CD4-positive, alpha-beta T cell treated with Interleukin-21 for 1 hour (primary cell): ENCODE measurements at regions not wholly inside any gene's neighbourhood (a gene's known extent, or its start where the extent isn't known, plus 50 kb on each side); places are given as distances from the start of the nearest gene placed in this dataset.
A peak's percentile ranks its signal among the peaks of the same experiment; 100 is the strongest.
"Not testable (repeated sequence)": the region's sequence is repeated elsewhere in the genome, so short reads cannot be mapped to it uniquely, and the experiment has no call there.

ENCODE experiments used
- DNase-seq: peaks from one replicate; pipeline ENCODE4 v3.0.0-alpha.2; 2020

DNA sequence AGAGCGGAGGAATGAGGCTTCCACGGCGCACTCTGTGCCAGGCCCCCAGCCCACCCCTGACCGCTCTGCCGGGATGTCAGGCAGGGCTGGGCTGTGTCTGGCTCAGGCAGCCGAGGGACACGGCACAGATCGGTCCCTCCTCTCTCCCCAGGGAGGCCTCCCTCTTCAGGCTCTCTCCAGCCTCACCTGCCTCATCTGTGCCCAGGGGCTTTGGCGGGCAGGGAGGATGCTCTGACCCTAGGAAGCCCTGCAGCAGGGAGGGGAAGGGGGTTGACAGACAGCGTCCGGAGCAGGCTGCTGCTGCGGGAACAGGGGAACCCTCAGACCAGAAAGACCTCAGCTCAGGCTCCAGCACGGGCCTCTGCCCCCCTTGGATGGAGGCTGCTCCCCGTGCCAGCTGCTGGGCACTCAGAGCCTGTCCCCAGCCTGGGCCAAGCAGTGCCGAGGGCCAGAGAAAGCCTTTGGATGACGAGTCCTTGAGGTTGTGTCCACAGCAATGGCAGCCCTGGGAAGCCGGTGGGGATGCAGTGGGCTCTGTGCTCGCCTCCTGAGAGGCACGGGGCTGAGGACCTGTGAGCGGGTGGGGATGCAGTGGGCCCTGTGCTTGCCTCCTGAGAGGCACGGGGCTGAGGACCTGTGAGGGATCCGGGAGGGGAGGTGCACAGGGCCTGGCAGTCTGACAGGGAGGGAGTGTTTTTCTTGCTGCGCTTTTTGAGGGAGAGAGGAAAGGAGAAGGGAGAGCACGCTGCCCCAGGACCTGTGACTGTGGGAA, 66.9 kb downstream of the FOXL3 start:
- no peak for DNase-seq

DNA sequence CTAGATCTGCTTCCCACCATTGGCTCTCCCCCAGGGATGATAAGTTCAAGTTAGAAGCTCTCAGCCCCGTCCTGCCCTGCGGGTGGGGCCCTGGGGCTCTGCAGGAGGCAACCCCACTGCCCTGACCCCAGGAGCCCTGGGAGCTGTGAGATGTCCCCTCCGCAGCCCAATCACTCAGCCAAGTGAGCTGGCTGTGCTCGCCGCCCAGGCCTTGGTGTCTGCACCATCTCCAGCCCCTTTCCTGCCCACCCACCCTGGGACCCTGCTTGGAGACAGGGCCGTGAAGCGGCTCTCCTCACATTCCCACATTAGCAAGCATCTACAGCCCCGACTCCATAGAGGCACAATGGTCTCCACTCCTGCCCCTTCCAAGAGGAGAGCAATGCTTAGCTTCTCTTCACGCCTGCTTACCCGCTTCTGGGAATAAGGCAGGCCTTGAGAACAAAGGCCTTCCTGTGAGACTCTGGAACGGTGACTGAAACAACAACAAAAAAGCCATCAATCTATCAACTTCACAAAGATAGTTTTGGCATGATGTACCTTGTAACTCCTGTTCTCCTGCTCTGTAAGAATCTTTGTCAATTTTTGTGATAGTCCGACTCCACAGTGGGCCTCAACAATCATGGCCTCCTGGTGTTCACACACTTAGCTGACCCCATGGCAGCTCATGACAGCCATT, 67.7 kb downstream of the FOXL3 start:
- no peak for DNase-seq

DNA sequence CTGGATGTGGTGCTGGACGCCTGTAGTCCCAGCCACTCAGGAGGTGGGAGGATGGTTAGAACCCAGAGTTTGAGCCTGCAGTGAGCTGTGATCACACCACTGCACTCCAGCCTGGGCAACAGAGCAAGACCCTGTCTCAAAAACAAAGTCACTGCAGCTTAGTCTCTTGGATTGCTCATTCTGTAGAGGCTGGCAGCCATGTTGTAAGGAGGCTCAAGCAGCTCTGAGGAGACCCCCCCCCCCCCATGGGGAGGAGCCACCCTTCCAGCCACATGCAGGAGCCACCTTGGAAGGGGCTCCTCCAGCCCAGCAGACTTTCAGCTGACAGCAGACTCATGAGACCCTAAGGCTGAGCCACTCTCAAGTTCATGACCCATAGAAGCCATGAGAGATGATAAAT, 68.4 kb downstream of the FOXL3 start:
- DNase-seq: no peak

DNA sequence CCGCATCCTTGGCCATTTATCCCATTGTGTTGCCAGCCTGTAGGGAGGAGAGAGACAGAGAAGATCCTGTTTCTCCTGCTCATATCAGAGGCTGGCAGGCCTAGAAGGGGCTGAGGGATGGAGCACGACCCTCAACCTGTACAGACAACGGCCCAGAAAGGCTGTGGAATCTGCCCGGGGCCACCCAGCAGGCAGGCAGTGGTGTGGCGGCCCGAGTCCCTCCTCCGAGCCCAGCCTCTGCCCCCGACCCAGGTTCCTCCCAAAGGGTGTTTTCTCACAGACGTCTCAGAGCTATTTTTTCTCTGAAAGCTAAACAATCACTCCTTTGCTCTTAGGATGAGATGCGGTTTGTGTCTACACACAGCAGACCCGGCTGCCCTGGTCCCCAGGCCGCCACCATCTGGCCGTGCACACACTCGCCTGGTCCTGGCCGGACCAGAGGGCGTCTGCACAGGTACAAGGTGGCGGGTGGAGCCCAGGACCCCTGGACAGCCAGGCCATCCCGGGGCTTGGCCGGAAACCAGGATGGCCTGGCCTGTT, 69.3 kb downstream of the FOXL3 start:
- DNase-seq: no peak

DNA sequence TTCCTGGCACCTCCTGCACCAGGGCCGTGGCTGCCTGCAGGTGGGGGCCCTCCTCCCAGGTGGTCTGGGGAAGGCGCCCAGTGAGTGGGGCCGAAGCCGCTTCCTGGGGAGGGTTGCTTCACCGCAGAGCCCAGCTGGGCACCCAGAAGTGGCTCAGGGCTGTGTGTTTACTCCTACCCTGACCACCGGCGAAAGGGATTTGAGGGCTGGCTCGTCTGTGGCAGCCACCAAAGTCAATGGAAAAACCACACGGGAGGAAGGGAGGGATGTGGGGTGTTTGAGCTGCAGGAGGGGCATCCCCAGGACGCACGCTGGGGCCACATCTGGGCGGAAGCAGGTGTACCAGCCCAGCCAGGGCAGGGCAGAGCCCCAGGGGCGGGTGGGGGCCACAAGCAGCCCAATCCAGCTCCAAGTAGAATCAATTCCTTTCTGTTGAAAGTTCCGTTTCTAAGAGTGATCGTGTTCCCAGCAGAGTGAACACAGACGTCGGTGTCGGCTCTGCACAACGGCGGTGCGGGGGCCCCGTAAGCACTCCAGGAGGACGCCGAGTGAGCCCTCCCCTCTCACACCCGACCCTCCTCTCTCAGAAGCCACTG, 69.9 kb downstream of the FOXL3 start:
- DNase-seq: no peak

DNA sequence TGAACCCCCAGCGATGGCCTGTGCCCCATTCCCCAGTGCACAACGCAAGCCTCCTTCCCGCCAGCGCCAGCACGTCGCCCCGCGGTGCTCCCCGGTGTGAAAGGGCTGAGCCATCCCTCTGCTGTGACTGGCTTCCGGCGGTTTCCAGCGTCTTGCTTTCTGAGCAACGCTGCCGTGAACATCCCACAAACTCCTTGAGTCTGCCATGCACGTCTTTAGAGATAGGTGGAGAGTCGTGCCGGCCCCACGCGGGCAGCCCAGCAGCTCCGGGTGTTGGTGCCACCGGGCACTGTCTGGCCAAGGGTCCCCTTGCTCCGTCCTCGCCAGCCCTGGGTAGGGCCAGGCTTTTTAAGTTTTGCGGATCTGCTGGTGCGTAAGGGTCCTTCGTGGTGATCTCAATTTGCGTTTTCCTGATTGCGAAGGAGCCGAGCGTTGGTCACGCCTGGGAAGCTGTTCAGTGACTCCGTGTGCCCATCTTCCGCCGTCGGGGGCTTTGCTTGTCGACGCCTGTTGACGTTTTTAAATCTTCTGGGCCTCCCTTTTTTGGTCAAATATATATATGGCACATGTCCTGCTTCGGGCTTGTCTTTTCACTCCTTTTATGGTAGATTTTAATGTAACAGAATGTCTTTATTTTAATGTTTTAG, 70.6 kb downstream of the FOXL3 start:
- DNase-seq: no peak

DNA sequence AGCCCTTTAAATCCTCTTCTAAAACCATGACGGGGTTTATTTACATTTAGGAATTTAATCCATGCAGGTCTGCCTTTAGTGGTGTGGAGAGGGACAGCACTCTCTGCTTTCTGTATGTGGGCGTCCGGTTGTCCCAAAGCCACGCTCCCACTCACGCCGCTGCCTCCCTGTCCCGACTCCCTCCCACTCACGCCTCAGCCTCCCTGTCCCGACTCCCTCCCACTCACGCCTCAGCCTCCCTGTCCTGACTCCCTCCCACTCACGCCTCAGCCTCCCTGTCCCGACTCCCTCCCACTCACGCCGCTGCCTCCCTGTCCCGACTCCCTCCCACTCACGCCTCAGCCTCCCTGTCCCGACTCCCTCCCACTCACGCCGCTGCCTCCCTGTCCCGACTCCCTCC, 71.2 kb downstream of the FOXL3 start:
- DNase-seq: not testable (repeated sequence)

DNA sequence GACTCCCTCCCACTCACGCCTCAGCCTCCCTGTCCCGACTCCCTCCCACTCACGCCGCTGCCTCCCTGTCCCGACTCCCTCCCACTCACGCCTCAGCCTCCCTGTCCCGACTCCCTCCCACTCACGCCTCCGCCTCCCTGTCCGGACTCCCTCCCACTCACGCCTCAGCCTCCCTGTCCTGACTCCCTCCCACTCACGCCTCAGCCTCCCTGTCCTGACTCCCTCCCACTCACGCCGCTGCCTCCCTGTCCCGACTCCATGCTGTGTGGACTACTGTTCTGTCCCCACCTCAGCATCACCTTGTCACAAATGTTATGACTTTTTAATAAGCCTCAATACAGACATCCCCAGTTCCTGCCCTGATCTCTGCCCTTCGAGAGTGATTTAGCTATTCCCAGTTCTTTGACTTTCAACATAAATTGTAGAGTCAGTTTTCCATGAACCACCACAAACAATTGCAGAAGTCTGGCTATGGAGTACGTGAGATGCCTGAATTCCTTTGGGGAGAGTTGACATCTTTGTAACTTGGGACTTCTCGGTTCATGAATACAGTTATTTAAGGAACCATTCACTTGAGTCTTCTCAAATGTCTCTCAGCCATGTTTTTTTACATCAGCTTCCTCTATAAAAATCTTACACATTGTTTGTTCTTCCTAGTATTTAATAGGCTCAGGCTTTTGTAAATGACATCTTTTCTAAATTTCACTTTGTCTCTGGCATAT, 71.9 kb downstream of the FOXL3 start:
- DNase-seq: no peak

DNA sequence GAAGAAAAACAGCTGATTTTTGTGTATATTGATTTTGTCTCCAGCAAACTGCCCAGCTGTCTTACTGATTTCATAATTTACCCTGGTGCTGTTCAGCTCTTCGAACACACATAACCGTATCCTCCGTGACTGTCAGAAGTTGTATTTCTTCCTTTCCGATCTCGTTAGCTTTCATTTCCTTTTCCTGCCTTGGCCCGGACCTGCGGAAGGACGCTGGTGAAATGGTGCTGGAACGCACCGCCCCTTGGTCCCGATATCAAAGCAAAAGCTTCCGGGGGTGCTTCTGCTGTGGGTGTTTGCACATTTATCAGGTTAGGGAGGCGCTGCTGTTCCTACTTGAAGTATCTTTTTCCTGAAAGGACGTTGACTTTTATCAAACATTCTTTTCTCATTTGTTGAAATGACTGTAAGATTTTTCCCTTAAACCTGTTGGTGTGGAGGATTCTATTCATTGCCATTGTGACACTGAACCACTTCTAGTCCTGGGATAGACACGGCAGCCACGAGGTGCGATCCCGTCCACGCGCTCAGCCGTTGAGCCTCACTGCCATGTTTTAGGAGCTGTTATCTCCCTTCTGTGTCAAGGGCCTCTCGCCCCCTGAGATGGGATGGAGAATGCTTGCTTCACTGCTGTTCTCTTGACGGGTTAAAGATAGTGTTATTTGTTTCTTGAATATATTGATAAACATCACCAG, 72.6 kb downstream of the FOXL3 start:
- peak; percentile 61 for DNase-seq

DNA sequence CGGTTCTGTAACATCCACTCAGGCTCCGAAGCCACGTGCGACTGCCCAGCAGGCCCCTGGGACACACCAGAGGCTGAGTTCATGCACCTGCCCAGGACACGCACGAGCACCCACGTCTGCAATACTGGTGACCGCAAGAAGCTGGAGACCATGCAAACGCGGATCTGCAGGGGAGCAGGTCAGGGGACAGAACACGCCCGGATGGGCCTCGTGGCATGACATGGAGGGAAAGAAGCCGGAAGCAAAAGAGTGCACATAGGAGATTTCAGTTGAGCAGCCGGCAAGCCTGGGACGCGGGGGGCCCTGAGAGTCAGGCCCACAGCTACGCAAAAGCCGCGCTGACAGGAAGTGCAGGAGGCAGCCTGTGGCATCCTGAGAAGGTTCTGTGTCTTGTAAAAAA, 73.7 kb downstream of the FOXL3 start:
- peak; percentile 42 for DNase-seq

DNA sequence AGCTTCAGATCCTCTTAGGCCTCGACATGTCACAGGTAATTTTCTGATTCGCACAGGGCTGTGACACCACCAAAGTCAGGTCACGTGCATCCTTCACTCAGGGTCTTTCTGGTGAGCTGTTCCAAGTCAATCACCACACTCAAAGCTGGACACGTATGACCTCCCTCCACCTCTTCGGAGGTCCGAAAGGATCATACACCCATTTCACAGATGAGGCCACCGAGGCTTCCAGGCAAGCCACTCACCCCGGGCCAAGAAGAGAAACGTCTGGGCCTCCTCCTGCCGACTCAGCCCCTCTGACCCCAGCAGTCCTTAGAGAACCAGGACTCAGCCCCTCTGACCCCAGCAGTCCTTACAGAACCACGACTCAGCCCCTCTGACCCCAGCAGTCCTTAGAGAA, 74.6 kb downstream of the FOXL3 start:
- DNase-seq: no peak

DNA sequence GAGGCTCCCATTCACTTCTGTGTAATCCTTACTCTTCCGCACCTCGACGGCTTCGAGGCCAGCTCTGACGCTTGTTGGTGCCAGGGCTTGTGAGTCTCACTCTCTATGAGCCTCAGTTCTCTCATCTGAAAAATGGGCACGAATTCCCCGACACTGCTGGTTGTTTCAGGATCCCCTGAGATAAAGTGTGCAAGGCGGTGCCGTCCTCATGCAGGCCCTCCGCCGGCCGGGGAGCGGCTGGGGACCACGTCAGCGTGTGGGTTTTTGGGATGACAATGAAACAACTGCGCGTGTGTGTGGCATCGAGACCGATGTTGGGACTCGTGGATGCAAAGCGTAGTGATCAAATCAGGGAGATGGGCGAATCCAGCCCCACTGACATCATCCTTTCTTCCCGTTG, 75.6 kb downstream of the FOXL3 start:
- DNase-seq: no peak

DNA sequence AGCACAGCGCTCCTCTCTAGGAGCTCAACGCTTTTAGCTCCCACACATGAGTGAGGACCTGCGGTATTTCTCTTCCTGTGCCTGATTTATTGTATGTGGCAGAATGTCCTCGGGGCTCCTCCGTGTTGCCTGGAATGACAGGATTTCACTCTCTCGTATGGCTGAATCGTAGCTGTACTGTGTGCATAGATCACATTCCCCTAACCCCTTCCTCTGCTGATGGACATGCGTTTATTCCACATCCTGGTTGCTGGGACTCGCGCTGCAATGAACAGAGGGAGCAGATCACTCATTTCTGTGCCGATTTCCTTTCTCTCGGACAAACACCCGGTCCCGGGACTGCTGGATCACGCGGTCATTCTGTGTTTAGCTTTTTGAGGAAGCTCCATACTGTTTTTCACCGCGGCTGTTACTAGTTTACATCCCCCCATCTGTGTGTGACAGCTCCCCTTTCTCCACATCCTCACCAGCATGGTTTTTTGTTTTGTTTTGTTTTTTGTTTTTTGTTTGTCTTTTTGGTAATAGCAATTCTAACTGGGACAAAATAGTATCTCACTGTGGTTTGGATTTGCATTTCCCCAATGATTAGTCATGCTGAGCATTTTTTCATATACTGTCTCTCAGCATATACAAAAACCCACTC, 76.3 kb downstream of the FOXL3 start:
- DNase-seq: no peak

DNA sequence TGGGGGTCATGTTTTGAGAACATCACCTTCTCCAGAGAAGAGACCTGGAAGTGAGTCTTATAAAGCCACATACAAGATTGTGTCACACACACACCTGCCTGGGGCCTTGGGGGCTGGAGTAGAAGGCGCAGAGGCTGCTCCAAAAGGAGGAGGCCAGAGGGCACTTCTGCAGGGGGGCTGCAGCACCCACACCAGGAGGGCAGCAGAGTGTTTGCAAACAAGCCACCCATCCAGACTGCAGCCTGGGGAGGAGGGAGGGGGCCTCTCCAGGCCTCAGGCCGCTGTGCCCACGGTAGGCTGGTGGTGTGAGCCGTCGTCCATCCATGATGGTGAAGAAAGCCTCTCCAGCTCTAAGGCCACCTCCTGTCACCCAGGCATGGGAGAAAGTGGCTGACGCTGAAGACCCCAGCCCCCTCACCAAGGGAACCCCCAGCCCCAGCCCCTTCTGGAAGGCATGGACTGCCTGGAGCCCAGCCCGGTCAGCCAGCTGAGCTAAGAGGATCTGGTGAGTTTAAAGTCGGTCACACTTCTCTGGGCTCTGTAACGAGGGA, 77.5 kb downstream of the FOXL3 start:
- DNase-seq: no peak

DNA sequence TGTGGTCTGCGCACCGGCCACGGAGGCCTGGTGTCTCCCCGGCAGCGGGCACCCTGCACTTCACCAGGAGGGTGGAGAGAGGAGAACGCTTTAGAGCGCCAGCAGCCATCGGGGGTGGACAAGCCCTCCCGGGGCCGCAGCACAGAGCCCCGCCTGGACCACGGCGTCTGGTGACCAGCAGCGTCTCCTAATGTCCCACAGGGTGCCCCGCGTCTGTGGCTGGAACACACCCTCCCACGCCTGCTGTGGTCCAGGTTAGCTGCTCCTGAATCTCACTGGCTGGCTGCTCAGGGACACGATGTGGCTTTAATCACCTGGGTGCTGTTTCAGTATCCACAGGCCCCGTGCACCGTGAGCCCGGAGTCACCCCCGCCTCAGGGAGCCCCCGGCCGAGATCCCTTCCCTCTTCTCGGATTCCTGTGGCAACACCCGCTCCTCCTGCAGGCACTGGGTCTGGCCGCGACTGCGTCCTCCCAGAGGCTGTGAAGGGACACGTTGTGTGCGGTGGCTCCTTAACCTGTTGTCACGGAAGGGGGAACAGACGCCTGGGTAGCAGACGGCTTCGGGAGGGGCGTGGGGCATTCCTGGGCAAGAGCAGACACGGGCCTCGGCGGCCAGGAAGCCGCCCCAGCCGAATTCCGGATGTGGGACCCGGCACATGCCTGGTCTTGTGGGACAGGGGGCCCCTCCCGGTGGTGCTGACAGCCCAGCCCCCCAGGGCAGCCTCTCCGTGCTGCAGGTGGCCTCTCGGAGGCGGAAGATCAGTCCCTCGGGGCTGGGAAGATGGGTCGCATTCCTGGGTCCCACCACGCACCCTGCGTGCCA, 78.9 kb downstream of the FOXL3 start:
- no peak for DNase-seq

DNA sequence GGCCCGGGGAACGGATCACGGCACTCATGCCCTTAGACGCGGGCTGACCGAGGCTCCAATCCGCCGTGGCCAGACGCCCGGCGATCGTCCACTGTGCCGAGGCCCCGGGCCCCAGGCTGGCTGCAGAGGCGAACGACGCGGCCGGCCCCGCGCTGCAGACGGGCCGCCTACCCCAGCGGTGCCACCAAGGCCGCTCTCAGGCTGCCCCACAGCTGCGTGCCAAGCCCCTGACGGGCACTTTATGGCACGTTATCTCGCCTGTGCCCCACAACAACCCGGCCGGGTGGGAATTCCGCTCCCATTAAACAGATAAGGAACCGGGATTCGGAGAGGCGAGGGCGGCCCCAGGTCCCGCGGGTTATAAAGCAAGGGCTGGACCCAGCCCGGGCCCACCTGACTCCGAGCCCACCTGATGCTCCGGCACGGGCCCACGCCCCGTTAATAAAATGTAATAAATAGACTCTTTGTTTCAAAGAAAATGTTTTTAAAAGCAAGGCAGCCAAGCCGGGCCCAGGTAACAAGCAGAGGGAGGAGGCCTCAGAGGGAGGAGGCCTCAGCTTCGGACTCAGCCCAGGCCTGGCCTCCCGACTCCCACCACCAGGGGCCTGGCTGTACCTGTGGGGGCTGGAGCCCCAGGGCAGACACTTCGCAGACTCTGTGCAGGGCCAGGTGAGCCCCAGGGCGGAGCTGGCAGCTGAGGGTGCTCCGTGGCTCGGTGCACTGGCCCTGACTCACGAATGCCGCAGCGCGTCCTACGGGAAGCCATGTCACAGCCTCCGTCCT, 79.7 kb downstream of the FOXL3 start:
- no peak for DNase-seq

DNA sequence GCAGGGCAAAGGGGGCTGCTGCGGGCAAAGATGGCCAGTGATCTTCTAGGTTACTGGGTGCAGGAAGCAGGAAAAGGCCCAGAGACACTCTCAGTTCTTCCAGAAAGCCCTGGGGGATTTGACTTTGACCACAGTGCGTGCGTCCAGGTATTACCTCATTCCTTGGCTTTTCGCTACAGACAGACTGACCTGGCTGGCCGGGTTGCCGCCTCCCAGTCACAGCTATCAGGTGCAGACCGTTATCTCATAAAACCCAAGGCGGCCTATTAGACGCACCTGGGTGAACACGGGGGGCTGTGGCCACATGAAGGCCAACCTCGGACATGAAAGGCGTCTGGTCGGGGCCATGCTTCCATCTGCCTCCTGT, 80.3 kb downstream of the FOXL3 start:
- DNase-seq: no peak

DNA sequence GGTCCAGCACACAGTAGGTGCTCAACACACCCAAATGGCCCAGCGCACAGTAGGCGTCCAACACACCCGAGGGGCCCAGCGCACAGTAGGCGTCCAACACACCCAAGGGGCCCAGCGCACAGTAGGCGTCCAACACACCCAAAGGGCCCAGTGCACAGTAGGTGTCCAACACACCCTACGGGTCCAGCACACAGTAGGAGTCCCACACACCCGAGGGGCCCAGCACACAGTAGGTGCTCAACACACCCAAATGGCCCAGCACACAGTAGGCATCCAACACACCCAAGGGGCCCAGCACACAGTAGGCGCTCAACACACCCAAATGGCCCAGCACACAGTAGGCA, 80.8 kb downstream of the FOXL3 start:
- DNase-seq: no peak

DNA sequence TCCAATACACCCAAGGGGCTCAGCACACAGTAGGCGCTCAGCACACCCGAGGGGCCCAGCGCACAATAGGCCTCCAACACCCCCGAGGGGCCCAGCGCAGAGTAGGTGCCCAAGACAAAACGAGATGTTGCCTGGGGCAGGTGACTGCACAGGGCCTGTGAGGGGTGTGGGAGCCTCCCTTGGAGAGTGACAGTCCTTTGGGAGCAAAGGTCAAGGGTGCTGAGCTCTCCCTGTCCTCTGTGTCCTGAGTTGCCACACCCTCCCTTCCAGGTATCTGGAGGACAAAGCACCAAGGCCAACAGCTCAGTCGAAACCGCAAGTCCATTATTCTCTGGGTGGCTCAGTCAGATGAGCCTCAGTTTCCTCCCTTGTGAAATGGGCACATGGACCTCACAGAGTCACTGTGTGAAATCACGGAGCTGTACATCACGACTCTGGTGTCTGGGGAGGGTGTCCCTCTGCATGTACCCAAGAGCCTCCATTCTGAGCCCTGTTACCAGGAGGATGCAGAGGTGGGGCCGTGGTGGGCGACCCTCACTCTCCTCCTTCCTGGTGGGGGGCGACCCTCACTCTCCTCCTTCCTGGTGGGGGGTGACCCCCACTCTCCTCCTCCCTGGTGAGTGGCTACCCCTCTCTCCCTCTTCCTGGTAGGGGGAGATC, 81.3 kb downstream of the FOXL3 start:
- DNase-seq: no peak
